ENCODE measurements at regions not wholly inside any gene's neighbourhood (a gene's known extent, or its start where the extent isn't known, plus 50 kb on each side); places are given as distances from the start of the nearest gene placed in this dataset.

- Mint-ChIP-seq H3K27ac (ENCODE audit: low read depth, unreplicated experiment) (no peak overlapping the region), H3K9me3 (ENCODE audit: unreplicated experiment) (no peaks in the 10 kb centered on the region), H3K4me1 (ENCODE audit: insufficient read depth, unreplicated experiment) (peaks cover 11% of the 10 kb centered on the region), H3K36me3 (ENCODE audit: insufficient read depth, unreplicated experiment) (no peaks in the 10 kb centered on the region), H3K27me3 (ENCODE audit: insufficient read depth, unreplicated experiment) (no peaks in the 10 kb centered on the region), H3K4me3 (ENCODE audit: unreplicated experiment) (no peak overlapping the region)
- BruUV-seq (replicated peaks), result no TSS peak
- ChIA-PET POLR2A (interaction anchor here (1.0 to 1.6 kb wide), 2 partner anchors 43 to 44 kb away, joined by 4 to 5 read pairs; no protein-coding TSS in a partner anchor), CTCF (interaction anchor here (0.6 to 1.3 kb wide), 5 partner anchors 10 to 570 kb away, joined by 3 to 4 read pairs (median 3); no protein-coding TSS in a partner anchor)
- TF ChIP-seq CTCF (IDR thresholded peaks at IDR 0.05; ENCODE audit: unreplicated experiment), result no peak
- intact Hi-C loops (cut with micrococcal nuclease), result loop anchor here (10.0 kb wide), 2 partner anchors 185 to 795 kb away; no protein-coding TSS in a partner anchor
- no peak for DNase-seq (ENCODE audit: unreplicated experiment)
Measured at GRCh38 chr13:31049833-31050232, 111.9 kb downstream of the HSPH1 start.

- ChIA-PET POLR2A (interaction anchor here (0.6 to 1.6 kb wide), 2 partner anchors 12 to 45 kb away, joined by 4 to 5 read pairs; no protein-coding TSS in a partner anchor), CTCF (interaction anchor here (0.5 to 1.1 kb wide), 8 partner anchors 9 to 581 kb away, joined by 3 to 4 read pairs (median 3); no protein-coding TSS in a partner anchor)
- Mint-ChIP-seq H3K27ac (ENCODE audit: low read depth, unreplicated experiment) (no peak overlapping the region), H3K36me3 (ENCODE audit: insufficient read depth, unreplicated experiment) (no peaks in the 10 kb centered on the region), H3K4me3 (ENCODE audit: unreplicated experiment) (no peak overlapping the region), H3K27me3 (ENCODE audit: insufficient read depth, unreplicated experiment) (no peaks in the 10 kb centered on the region), H3K4me1 (ENCODE audit: insufficient read depth, unreplicated experiment) (peaks cover 15% of the 10 kb centered on the region), H3K9me3 (ENCODE audit: unreplicated experiment) (no peaks in the 10 kb centered on the region)
- no peak for TF ChIP-seq CTCF (IDR thresholded peaks at IDR 0.05; ENCODE audit: unreplicated experiment)
- intact Hi-C loops (cut with micrococcal nuclease), result loop anchor here (10.0 kb wide), 2 partner anchors 184 to 794 kb away; no protein-coding TSS in a partner anchor
- no peak for DNase-seq (ENCODE audit: unreplicated experiment)
- BruUV-seq (replicated peaks), result no TSS peak
Measured at GRCh38 chr13:31049083-31049482, 112.6 kb downstream of the HSPH1 start.

GRCh38 chr13:31048521-31048920 is 113.2 kb downstream of the HSPH1 start:
- BruUV-seq (replicated peaks), result no TSS peak
- POLR2A ChIA-PET, result interaction anchor here (0.6 to 1.6 kb wide), 2 partner anchors 13 to 45 kb away, joined by 4 to 5 read pairs; no protein-coding TSS in a partner anchor
- H3K4me1 Mint-ChIP-seq (ENCODE audit: insufficient read depth, unreplicated experiment), result peaks cover 15% of the 10 kb centered on the region
- TF ChIP-seq CTCF (IDR thresholded peaks at IDR 0.05; ENCODE audit: unreplicated experiment), result no peak
- H3K27me3 Mint-ChIP-seq (ENCODE audit: insufficient read depth, unreplicated experiment), result no peaks in the 10 kb centered on the region
- no peaks in the 10 kb centered on the region for H3K36me3 Mint-ChIP-seq (ENCODE audit: insufficient read depth, unreplicated experiment)
- DNase-seq (ENCODE audit: unreplicated experiment), result no peak
- CTCF ChIA-PET, result interaction anchor here (0.5 to 0.9 kb wide), 5 partner anchors 39 to 581 kb away, joined by 3 to 4 read pairs (median 3); no protein-coding TSS in a partner anchor
- no peak overlapping the region for H3K4me3 Mint-ChIP-seq (ENCODE audit: unreplicated experiment)
- H3K27ac Mint-ChIP-seq (ENCODE audit: low read depth, unreplicated experiment), result no peak overlapping the region
- intact Hi-C loops (cut with micrococcal nuclease), result loop anchor here (10.0 kb wide), 2 partner anchors 184 to 794 kb away; no protein-coding TSS in a partner anchor
- H3K9me3 Mint-ChIP-seq (ENCODE audit: unreplicated experiment), result no peaks in the 10 kb centered on the region

- BruUV-seq (replicated peaks), result no TSS peak
- no peaks in the 10 kb centered on the region for H3K27me3 Mint-ChIP-seq (ENCODE audit: insufficient read depth, unreplicated experiment)
- no peak overlapping the region for H3K27ac Mint-ChIP-seq (ENCODE audit: low read depth, unreplicated experiment)
- no peaks in the 10 kb centered on the region for H3K9me3 Mint-ChIP-seq (ENCODE audit: unreplicated experiment)
- ChIA-PET POLR2A (interaction anchor here (0.6 to 3.1 kb wide), 6 partner anchors 46 to 1255 kb away, joined by 3 to 43 read pairs (median 16); partner anchors contain the start of gene USPL1), CTCF (interaction anchor here (0.6 to 2.8 kb wide), 5 partner anchors 181 to 639 kb away, joined by 3 to 21 read pairs (median 3); no protein-coding TSS in a partner anchor)
- no peaks in the 10 kb centered on the region for H3K36me3 Mint-ChIP-seq (ENCODE audit: insufficient read depth, unreplicated experiment)
- peaks cover 15% of the 10 kb centered on the region for H3K4me1 Mint-ChIP-seq (ENCODE audit: insufficient read depth, unreplicated experiment)
- intact Hi-C loops (cut with micrococcal nuclease), result loop anchor here (2.0 to 10.0 kb wide), 3 partner anchors 114 to 792 kb away; partner anchors contain the start of gene HSPH1
- no peak for TF ChIP-seq CTCF (IDR thresholded peaks at IDR 0.05; ENCODE audit: unreplicated experiment)
- no peak overlapping the region for H3K4me3 Mint-ChIP-seq (ENCODE audit: unreplicated experiment)
- no peak for DNase-seq (ENCODE audit: unreplicated experiment)
Measured at GRCh38 chr13:31046711-31047279, 114.3 kb downstream of the TEX26 start.
